ENCODE measurements at regions not wholly inside any gene's neighbourhood (a gene's known extent, or its start where the extent isn't known, plus 50 kb on each side); places are given as distances from the start of the nearest gene placed in this dataset.

DNA sequence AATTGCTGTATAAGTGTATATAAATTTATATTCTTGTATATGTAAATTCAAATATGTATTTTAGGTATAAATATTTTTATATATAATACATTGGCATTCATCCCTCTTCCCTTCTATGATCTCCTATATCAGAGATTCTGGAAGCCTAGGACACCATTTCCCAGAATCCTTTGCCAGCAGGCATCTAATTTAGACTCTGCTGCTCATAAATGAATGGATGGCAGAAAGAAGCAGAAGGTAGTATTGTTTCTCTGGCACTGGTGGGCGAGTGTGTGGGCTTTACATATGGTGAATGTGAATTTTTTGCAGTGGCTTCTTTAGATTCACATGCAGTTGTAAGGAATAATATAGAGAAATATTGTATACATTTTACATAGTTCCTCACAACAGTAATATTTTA lies 215.2 kb upstream of the THSD7B start:
- TF ChIP-seq POLR2A (IDR thresholded peaks at IDR 0.05), result no peak
- TF ChIP-seq, protein P1, sequence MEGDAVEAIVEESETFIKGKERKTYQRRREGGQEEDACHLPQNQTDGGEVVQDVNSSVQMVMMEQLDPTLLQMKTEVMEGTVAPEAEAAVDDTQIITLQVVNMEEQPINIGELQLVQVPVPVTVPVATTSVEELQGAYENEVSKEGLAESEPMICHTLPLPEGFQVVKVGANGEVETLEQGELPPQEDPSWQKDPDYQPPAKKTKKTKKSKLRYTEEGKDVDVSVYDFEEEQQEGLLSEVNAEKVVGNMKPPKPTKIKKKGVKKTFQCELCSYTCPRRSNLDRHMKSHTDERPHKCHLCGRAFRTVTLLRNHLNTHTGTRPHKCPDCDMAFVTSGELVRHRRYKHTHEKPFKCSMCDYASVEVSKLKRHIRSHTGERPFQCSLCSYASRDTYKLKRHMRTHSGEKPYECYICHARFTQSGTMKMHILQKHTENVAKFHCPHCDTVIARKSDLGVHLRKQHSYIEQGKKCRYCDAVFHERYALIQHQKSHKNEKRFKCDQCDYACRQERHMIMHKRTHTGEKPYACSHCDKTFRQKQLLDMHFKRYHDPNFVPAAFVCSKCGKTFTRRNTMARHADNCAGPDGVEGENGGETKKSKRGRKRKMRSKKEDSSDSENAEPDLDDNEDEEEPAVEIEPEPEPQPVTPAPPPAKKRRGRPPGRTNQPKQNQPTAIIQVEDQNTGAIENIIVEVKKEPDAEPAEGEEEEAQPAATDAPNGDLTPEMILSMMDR (IDR thresholded peaks at IDR 0.05), result no peak

Data from right lobe of liver (tissue), 4 donors.